Mammary epithelial cell (primary cell): ENCODE measurements at regions not wholly inside any gene's neighbourhood (a gene's known extent, or its start where the extent isn't known, plus 50 kb on each side); places are given as distances from the start of the nearest gene placed in this dataset.

Source experiments
- CTCF ChIP-seq, 2 donors: IDR thresholded peaks in 1 of 2; conservative IDR thresholded peaks in 1 of 2; 2 replicates each; pipeline ENCODE4 v1.5.1; 2011 to 2012; ENCODE audit warnings: inconsistent platforms in 2 of 2, low read length in 2 of 2, mild to moderate bottlenecking in 2 of 2, control low read depth in 1 of 2, low read depth in 1 of 2; ENCODE audit not compliant: insufficient read depth in 1 of 2; ENCODE audit errors: extremely low read depth in 1 of 2
- EZH2 ChIP-seq: IDR thresholded peaks from 2 replicates; pipeline ENCODE4 v1.6.1; 2012; ENCODE audit warnings: low read length, inconsistent platforms, borderline replicate concordance

- TF ChIP-seq CTCF (conservative IDR thresholded peaks at IDR 0.05 in 1 of 2, IDR thresholded peaks at IDR 0.05 in 1 of 2; ENCODE audit: extremely low read depth in 1 of 2, insufficient read depth in 1 of 2, low read depth in 1 of 2, low read length in 2 of 2) (no peak), EZH2 (no peak)
Observed at GRCh38 chr6:74041420-74041819, 345.4 kb downstream of the CD109 start.
